CD4-positive, alpha-beta T cell treated with Interleukin-10 for 1 hour (primary cell): ENCODE measurements at regions not wholly inside any gene's neighbourhood (a gene's known extent, or its start where the extent isn't known, plus 50 kb on each side); places are given as distances from the start of the nearest gene placed in this dataset.

Source experiments
- DNase-seq: peaks from one replicate; pipeline ENCODE4 v3.0.0-alpha.2; 2020

GRCh38 chr5:74037321-74037720 is 411.3 kb downstream of the ARHGEF28 start:
- no peak for DNase-seq

- DNase-seq, result peak; percentile 2
These were observed 409.5 kb downstream of the ARHGEF28 start for GRCh38 chr5:74035521-74035937.

DNA sequence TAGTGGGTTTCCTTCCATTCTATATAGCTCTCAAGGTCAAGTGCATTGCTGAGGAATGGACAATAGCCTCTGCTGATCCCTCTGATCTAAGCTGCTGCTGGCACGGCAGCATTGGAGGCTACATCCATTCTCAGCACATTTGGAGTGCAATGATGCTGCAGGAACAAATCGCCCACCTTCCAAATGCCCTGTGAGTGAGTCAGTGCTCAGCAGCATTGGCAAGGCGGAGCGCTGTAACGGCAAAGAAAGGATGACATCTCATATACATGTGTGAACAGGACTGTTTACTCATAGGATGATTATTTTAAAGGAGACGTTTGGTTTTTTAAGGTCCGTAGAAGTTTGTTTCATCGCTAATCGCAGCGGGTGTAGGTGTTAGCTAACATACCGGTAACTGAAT is 408.7 kb downstream of the ARHGEF28 start:
- no peak for DNase-seq

DNA sequence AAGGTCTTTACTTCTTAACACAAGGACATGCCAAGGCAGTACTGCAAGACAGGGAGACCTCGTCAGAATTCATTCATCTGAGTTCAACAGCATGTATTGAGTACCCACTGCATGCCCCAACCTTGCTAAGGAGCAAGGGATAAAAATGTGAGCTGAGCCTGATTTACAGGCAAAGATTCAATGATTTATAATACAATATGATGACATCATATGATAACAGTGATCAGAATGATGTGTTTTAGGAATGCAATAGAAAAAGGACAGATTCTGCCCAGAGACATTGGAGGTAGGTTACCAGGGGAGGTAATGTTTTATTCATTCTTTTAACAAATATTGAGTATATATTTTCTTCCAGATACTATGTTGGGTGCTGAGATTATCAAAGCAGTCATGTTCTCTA is 406.6 kb downstream of the ARHGEF28 start:
- DNase-seq, result no peak

DNA sequence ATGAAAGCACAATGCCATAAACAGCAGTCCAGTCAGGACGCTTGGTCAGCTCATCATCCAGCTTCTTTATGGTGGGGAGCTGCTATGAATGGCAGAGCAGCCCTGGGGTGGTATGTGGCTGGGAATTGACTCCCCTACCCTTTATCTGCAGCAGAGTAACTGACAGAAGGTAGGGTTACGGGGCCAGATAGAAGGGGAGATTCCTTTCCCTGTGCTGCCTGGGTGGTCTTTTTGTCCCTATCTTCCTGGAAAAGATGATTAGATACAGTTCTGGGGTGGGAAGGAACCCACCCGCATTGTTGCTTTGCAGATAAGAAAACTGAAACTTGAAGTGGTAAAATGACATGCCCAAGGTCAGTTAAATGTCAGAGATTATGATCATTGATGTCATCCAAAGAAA is 405.5 kb downstream of the ARHGEF28 start:
- no peak for DNase-seq

DNA sequence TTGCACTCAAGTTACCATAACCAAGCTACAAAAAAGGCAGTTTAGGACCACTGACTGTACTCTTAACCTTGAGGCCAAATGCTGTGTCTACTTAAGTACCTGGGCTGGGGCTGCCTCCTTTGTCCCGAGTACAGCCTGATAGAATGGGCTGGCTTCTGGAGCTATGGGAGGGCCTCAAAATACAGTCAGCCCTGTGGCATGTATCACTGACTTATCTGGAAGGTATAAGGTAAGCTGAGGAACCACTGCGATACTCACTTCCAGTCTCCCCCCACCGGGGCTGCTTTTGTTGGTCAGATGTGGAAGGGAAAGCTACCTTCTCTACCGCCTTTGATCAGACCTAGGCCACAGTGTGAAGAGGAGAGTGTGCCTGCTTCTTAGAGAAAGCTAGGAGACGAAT is 404.8 kb downstream of the ARHGEF28 start:
- DNase-seq, result no peak

GRCh38 chr5:74030371-74030770 is 404.4 kb downstream of the ARHGEF28 start:
- DNase-seq, result no peak

DNA sequence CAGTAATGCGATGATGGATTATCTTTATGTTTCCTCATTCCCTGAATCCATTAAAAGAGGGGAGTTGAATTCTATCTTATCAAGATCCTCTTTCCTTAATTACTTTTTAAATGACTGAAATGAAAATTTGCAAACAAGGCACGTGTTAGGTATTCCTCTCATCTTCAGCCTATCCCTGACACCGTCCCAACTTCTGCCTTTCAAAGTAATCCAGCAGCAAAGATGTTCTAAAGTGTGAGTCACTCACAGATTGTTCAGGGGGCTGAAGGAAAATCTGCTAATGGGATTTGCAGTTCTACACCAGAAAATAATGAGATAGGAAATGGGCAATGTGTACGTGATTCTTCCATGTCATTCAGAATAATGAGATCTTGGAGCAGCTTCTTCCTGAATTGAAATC is 403.0 kb downstream of the ARHGEF28 start:
- DNase-seq, result no peak

- no peak for DNase-seq
These were observed 402.4 kb downstream of the ARHGEF28 start for GRCh38 chr5:74028406-74028805.

DNA sequence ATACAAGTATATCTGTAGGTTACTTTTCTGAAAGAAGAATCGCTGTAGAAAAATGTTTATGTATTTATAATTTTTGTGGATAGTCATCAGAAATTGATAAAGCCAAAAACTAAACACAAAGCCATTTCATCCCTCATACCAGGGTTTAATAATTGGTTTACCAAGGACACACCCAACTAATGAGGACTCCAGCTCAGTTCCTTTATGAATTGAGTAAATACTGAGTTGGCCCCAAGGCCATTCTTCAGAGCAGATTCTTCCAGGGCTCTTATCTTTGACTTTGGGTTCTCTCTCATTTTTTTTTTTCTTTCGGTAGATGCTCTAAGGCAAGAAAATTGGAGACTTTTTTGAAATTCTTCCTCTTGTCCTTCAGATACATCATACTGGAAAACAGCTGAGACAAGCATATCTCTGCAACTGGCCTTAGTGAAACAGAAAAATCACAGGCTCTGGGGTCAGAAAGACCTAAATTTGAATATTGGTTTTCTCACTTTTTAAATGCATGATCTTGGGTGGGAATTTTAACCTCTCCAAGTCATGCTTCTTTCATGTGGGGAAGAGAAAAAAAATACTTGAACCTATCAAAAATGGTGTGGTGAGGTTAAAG is 401.8 kb downstream of the ARHGEF28 start:
- no peak for DNase-seq

DNA sequence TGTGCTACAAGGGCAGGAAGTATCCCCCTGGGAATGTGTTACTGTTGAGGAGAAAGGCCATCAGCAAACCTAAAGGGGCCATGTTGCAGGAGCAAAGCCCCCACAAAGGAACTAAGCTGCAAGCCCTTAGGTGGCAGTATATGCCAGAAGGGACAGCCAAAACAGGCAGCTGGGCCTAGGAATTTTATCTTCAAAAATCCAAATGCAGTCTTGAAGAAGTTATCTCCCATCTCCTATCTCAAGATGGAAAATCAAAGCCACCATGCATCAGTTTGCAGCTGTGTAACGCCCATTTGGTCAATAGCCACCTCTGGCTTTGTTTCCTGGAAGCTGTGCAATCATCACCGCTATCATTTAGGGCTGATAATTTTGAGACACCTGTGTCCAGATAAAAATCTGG is 400.3 kb downstream of the ARHGEF28 start:
- DNase-seq, result no peak

- no peak for DNase-seq
These were observed 395.1 kb downstream of the ARHGEF28 start for GRCh38 chr5:74021126-74021525.

- no peak for DNase-seq
These were observed 394.5 kb downstream of the ARHGEF28 start for GRCh38 chr5:74020503-74020902.

DNA sequence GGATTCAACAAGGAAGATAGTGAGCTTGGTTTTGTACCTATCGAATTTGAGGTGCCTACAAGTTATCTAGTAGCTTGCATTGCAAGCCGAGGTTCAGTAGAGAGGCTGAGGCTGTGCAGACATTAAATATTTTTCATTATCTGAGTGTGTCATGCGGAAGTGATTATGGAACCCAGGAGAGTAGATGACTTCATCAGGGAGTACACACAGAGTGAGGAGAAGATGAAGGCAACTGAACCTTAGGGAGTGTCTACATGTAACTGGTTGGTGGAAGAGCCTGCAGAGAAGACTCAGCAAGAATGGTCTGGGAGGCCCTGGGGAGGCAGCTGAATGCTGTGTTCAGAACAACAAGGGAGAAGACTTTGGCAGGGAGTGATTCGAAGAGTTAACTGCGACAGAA is 393.9 kb downstream of the ARHGEF28 start:
- no peak for DNase-seq

DNA sequence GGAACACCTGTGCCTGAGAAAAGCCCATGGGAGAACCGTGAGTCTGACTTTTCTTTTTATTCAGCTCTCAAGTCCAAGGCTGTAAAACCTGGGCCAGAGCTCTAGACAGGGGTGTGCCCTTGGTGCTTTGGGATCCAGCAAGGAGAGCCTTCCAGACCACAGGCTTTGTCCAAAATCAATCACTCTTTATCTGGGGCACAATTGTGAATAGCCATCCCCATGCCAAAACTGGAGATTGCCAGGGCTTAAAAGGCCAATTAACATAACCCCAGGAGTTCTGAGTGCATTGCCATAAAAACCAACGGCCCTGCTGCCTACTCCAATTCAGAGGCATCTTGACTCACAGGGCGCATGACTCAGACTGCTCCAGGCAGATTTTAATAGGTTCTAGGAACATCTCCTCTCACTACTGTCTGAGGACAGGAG is 391.8 kb downstream of the ARHGEF28 start:
- no peak for DNase-seq

GRCh38 chr5:74017112-74017511 is 391.1 kb downstream of the ARHGEF28 start:
- no peak for DNase-seq

- DNase-seq, result no peak
These were observed 390.4 kb downstream of the ARHGEF28 start for GRCh38 chr5:74016373-74016772.

DNA sequence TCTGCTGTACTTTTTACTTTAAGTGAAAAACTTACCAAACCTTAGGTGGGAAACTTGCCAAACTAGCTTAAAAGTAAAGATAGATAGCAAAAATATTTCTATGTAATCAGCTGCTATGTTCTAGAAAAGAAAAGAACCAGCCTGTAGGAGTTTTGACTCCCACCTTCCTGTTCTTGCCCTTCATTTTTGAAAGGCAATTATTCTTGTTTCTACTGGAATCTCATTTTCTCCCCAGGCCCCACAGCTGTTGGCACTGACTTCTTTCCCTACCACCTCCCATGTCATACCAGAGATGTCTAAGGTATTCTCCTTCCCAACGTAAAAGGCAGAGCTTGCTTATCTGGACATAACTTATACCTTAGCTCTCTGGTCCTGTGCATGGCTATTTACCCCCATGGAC is 389.7 kb downstream of the ARHGEF28 start:
- no peak for DNase-seq

- DNase-seq, result no peak
These were observed 387.2 kb downstream of the ARHGEF28 start for GRCh38 chr5:74013222-74013621.

- DNase-seq, result no peak
These were observed 383.5 kb downstream of the ARHGEF28 start for GRCh38 chr5:74009502-74009901.

GRCh38 chr5:74007193-74007592 is 381.2 kb downstream of the ARHGEF28 start:
- no peak for DNase-seq

DNA sequence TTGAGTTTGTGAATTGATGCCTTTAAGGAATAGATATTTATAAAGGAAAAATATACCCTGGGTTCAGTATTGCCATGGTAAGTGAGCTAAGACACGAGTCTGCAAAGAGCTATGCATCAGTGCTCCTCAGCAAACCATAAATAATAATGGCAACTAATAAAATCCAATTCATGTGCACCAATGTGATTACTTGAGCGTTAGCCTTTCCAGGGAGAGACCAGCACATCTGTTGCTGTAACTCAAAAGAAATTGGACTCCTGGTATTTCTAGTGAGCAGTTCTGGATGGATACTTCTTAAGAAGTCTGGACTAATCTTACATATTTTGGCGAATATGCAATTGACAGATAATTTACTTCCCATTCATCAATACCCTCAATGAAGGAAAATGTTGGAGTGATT is 373.3 kb downstream of the ARHGEF28 start:
- no peak for DNase-seq

GRCh38 chr5:73998489-73998888 is 372.5 kb downstream of the ARHGEF28 start:
- DNase-seq, result no peak

DNA sequence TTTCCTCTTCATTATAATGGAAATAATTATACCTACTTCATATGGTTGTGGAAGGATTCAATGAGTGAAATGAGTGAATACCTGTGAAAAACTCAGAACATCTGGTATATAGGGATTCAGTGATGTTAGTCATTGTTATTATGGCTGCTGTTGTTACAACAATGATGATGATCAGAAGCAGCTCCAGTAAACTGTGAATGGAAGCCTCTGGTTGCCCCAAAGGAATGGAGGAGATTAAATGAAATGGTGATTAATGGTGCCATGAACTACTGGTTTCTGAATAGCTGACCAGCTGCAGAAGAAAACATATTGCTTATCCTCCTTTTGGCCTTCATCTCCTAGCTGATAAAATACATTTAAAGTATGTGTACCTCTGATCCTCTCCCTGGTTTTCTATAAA is 372.0 kb downstream of the ARHGEF28 start:
- DNase-seq, result no peak

- DNase-seq, result no peak
These were observed 370.3 kb downstream of the ARHGEF28 start for GRCh38 chr5:73996151-73996755.
